WTC11 (cell line): ENCODE measurements at regions not wholly inside any gene's neighbourhood (a gene's known extent, or its start where the extent isn't known, plus 50 kb on each side); places are given as distances from the start of the nearest gene placed in this dataset.

Experiments used
- ESRRA ChIP-seq: sonication (generic); formaldehyde crosslinking; IDR thresholded peaks from 2 replicates; pipeline ENCODE4 v1.8.1; 2022; ENCODE audit warnings: mild to moderate bottlenecking, missing genetic modification reagents, borderline replicate concordance
- FOXK1 ChIP-seq: sonication (generic); formaldehyde crosslinking; IDR thresholded peaks from 2 replicates; pipeline ENCODE4 v1.8.0; 2022; ENCODE audit warnings: mild to moderate bottlenecking, moderate library complexity, missing genetic modification reagents

- TF ChIP-seq FOXK1 = no peak
- TF ChIP-seq ESRRA (CRISPR knock-in tag) = no peak
These were observed 171.1 kb upstream of the PROK2 start for GRCh38 chr3:71956069-71956340.
